A549 (cell line): ENCODE measurements at regions not wholly inside any gene's neighbourhood (a gene's known extent, or its start where the extent isn't known, plus 50 kb on each side); places are given as distances from the start of the nearest gene placed in this dataset.

Experiments
- ATAC-seq, 2 experiments: fragments of 200-7000 bp in 1 of 2; fragments of >200 bp in 1 of 2; cut with Nextera tagmentation in 1 of 2; cut with Tn5 transposase in 1 of 2; 3 replicates each; pipeline versions ENCODE4 v1.8.0 to v1.9.1; 2018 to 2020; ENCODE audit warnings: mild to moderate bottlenecking in 1 of 2, moderate library complexity in 1 of 2
- CTCF ChIA-PET: fragments of 300-600 bp; sonication (Branson Sonifier 250); formaldehyde crosslinking; extraction: SDS; loops from one replicate; lab custom pipeline; 2021; ENCODE audit warnings: antibody characterized with exemption, inconsistent platforms; lab: Yijun Ruan, JAX
- POLR2A ChIA-PET: fragments of 350-600 bp; formaldehyde crosslinking; extraction: SDS; loops from one replicate; lab custom pipeline; 2021; ENCODE audit warnings: antibody characterized with exemption, inconsistent platforms; lab: Yijun Ruan, JAX
- DNase-seq, 2 experiments: peaks; one replicate each; pipeline versions ENCODE4 v3.0.0 to v3.0.0-alpha.2; 2011 to 2016; ENCODE audit warnings: low read depth in 1 of 2, low spot score in 1 of 2
- FAIRE-seq: peaks from 2 replicates; lab custom pipeline; 2011; peaks lifted over from hg19 to GRCh38; lab: Jason Lieb, UNC
- H3K27ac ChIP-seq, 2 experiments: fragments of >200 bp; sonication (Bioruptor Twin); formaldehyde crosslinking; 3 replicates each; pipeline ENCODE4 v1.5.1; 2016 to 2017
- H3K4me1 ChIP-seq: fragments of >200 bp; sonication (Bioruptor Twin); formaldehyde crosslinking; 3 replicates; pipeline ENCODE4 v1.6.1; 2016
- H3K4me2 ChIP-seq: fragments of >200 bp; sonication (Bioruptor Twin); formaldehyde crosslinking; 3 replicates; pipeline ENCODE4 v1.6.1; 2016
- H3K4me3 ChIP-seq: fragments of >200 bp; sonication (Bioruptor Twin); formaldehyde crosslinking; 3 replicates; pipeline ENCODE4 v1.5.1; 2016
- H3K9me3 ChIP-seq: fragments of >200 bp; sonication (Bioruptor Twin); formaldehyde crosslinking; 3 replicates; pipeline ENCODE4 v1.6.1; 2016
- ATOH8 ChIP-seq: fragments of 250-450 bp; sonication (Bioruptor Pico); IDR thresholded peaks from 2 replicates; pipeline ENCODE4 v1.5.0; 2020; ENCODE audit warnings: low read depth, mild to moderate bottlenecking, moderate library complexity
- CBX2 ChIP-seq: fragments of 200-600 bp; sonication (generic); IDR thresholded peaks from 2 replicates; pipeline ENCODE4 v1.6.1; 2016; ENCODE audit warnings: low read depth, mild to moderate bottlenecking, borderline replicate concordance
- CHD2 ChIP-seq: fragments of 150-350 bp; IDR thresholded peaks from 2 replicates; pipeline ENCODE4 v1.6.1; 2014; ENCODE audit warnings: low read length; ENCODE audit not compliant: partially characterized antibody
- EHF ChIP-seq: fragments of 250-450 bp; sonication (Bioruptor Pico); IDR thresholded peaks from 2 replicates; pipeline ENCODE4 v1.5.0; 2020; ENCODE audit warnings: mild to moderate bottlenecking
- ELK1 ChIP-seq: fragments of 150-350 bp; IDR thresholded peaks from 2 replicates; pipeline ENCODE4 v1.6.1; 2014; ENCODE audit warnings: low read depth, mild to moderate bottlenecking, low read length
- FOSB ChIP-seq: fragments of 250-450 bp; sonication (Bioruptor Pico); IDR thresholded peaks from 2 replicates; pipeline ENCODE4 v1.5.0; 2020; ENCODE audit warnings: mild to moderate bottlenecking, moderate library complexity
- GATA3 ChIP-seq: IDR thresholded peaks from 2 replicates; pipeline ENCODE4 v1.6.1; 2012; ENCODE audit warnings: borderline replicate concordance
- HEYL ChIP-seq: fragments of 250-450 bp; sonication (Bioruptor Pico); IDR thresholded peaks from 2 replicates; pipeline ENCODE4 v1.8.0; 2021; ENCODE audit warnings: mild to moderate bottlenecking, moderate library complexity
- HOXA7 ChIP-seq: fragments of 250-450 bp; sonication (Bioruptor Pico); IDR thresholded peaks from 2 replicates; pipeline ENCODE4 v1.5.0; 2020; ENCODE audit warnings: mild to moderate bottlenecking, moderate library complexity
- HOXB5 ChIP-seq: fragments of 250-450 bp; sonication (Bioruptor Pico); IDR thresholded peaks from 2 replicates; pipeline ENCODE4 v1.5.0; 2020; ENCODE audit warnings: mild to moderate bottlenecking, moderate library complexity
- JUN ChIP-seq, 2 experiments: fragments of >200 bp; sonication (Bioruptor Twin); formaldehyde crosslinking; IDR thresholded peaks; 2 replicates in 1 of 2; 3 replicates in 1 of 2; pipeline ENCODE4 v1.6.1; 2016 to 2017
- JUNB ChIP-seq: fragments of >200 bp; sonication (Bioruptor Twin); formaldehyde crosslinking; IDR thresholded peaks from 2 replicates; pipeline ENCODE4 v1.6.1; 2016
- KDM1A ChIP-seq: fragments of 200-600 bp; sonication (generic); IDR thresholded peaks from 2 replicates; pipeline ENCODE4 v1.6.1; 2016; ENCODE audit warnings: low read depth, mild to moderate bottlenecking
- MAFK ChIP-seq: fragments of 450-650 bp; IDR thresholded peaks from 2 replicates; pipeline ENCODE4 v1.6.1; 2014; ENCODE audit not compliant: partially characterized antibody
- MYC ChIP-seq: IDR thresholded peaks from 2 replicates; pipeline ENCODE4 v1.6.1; 2012; ENCODE audit warnings: mild to moderate bottlenecking, inconsistent platforms, low read length, improper control_type of control experiment, borderline replicate concordance
- PBX3 ChIP-seq: IDR thresholded peaks from 2 replicates; pipeline ENCODE4 v1.6.1; 2012
- POLR2A ChIP-seq: IDR thresholded peaks from 2 replicates; pipeline ENCODE4 v1.6.1; 2012; ENCODE audit warnings: mild to moderate bottlenecking, low read length
- RARB ChIP-seq: fragments of 250-450 bp; sonication (Bioruptor Pico); IDR thresholded peaks from 2 replicates; pipeline ENCODE4 v1.8.0; 2021; ENCODE audit warnings: mild to moderate bottlenecking, moderate library complexity
- REST ChIP-seq: fragments of 200-600 bp; sonication (generic); IDR thresholded peaks from 2 replicates; pipeline ENCODE4 v1.6.1; 2016; ENCODE audit warnings: antibody characterized with exemption, mild to moderate bottlenecking, moderate library complexity
- RFX5 ChIP-seq: fragments of 450-650 bp; IDR thresholded peaks from 2 replicates; pipeline ENCODE4 v1.7.1; 2014; ENCODE audit warnings: antibody characterized with exemption, mild to moderate bottlenecking, moderate library complexity
- TFCP2L1 ChIP-seq: fragments of 250-450 bp; sonication (Bioruptor Pico); IDR thresholded peaks from 2 replicates; pipeline ENCODE4 v1.5.0; 2021; ENCODE audit warnings: mild to moderate bottlenecking
- TP53 ChIP-seq: fragments of 250-450 bp; sonication (Bioruptor Pico); IDR thresholded peaks from 2 replicates; pipeline ENCODE4 v1.5.0; 2021; ENCODE audit warnings: mild to moderate bottlenecking, moderate library complexity
- USF2 ChIP-seq: fragments of 450-650 bp; IDR thresholded peaks from 2 replicates; pipeline ENCODE4 v1.6.1; 2014; ENCODE audit warnings: antibody characterized with exemption
- ZFP36 ChIP-seq: fragments of 450-650 bp; IDR thresholded peaks from 2 replicates; pipeline ENCODE4 v1.6.1; 2014; ENCODE audit warnings: borderline replicate concordance; ENCODE audit not compliant: partially characterized antibody
- ZNF302 ChIP-seq: fragments of 250-450 bp; sonication (Bioruptor Pico); IDR thresholded peaks from 2 replicates; pipeline ENCODE4 v1.9.0; 2021; ENCODE audit warnings: inconsistent platforms, mild to moderate bottlenecking, moderate library complexity
- WGBS: methylation state at CpG from one replicate; pipeline ENCODE4 v1.1.6; 2017; ENCODE audit errors: missing lambda C conversion rate; 5-methylcytosine and 5-hydroxymethylcytosine counted together

GRCh38 chr4:59647500-59647899, 1552.6 kb upstream of the ADGRL3 start:
- DNase-seq, result no peak
- no peak overlapping the region for H3K4me3 ChIP-seq
- H3K27ac ChIP-seq, result no peak overlapping the region
- FAIRE-seq, result no peak
- H3K9me3 ChIP-seq, result no peaks in the 10 kb centered on the region
- ATAC-seq, result no peak
- ChIA-PET POLR2A (no interaction called here), CTCF (no interaction called here)
- H3K4me2 ChIP-seq, result no peak overlapping the region
- no peaks in the 10 kb centered on the region for H3K4me1 ChIP-seq
- TF ChIP-seq KDM1A (no peak), HEYL (CRISPR knock-in tag) (no peak), MAFK (peak; percentile 47), GATA3 (no peak), USF2 (no peak)

GRCh38 chr4:59650861-59651260, 1549.3 kb upstream of the ADGRL3 start:
- FAIRE-seq, result no peak
- 34% methylated on average over 3 of the region's 3 CpGs for WGBS
- Histone ChIP-seq H3K4me1 (no peaks in the 10 kb centered on the region), H3K27ac (no peak overlapping the region), H3K4me2 (no peak overlapping the region), H3K4me3 (no peak overlapping the region), H3K9me3 (no peaks in the 10 kb centered on the region)
- POLR2A ChIA-PET, result no interaction called here
- no peak for TF ChIP-seq HOXA7 (CRISPR knock-in tag)
- no peak for TF ChIP-seq EHF (CRISPR knock-in tag)
- no peak for TF ChIP-seq JUN (IDR thresholded peaks at IDR 0.05)
- no peak for TF ChIP-seq REST
- TF ChIP-seq PBX3, result no peak
- no peak for DNase-seq
- no peak for ATAC-seq
- CTCF ChIA-PET, result no interaction called here

- 23% methylated on average over 4 of the region's 4 CpGs for WGBS
- no peak overlapping the region for H3K27ac ChIP-seq
- DNase-seq (no peak), ATAC-seq (no peak), FAIRE-seq (no peak)
- no peak overlapping the region for H3K4me2 ChIP-seq
- H3K4me1 ChIP-seq, result no peaks in the 10 kb centered on the region
- CTCF ChIA-PET, result no interaction called here
- POLR2A ChIA-PET, result no interaction called here
- no peak for TF ChIP-seq MYC
- no peak for TF ChIP-seq JUNB
- no peak for TF ChIP-seq RARB (CRISPR knock-in tag)
- no peak for TF ChIP-seq ZNF302 (CRISPR knock-in tag)
- no peak for TF ChIP-seq TP53
- no peaks in the 10 kb centered on the region for H3K9me3 ChIP-seq
- no peak overlapping the region for H3K4me3 ChIP-seq
These were observed 1544.1 kb upstream of the ADGRL3 start for GRCh38 chr4:59655996-59656395.

- DNase-seq, result no peak
- no peaks in the 10 kb centered on the region for H3K9me3 ChIP-seq
- H3K4me2 ChIP-seq, result no peak overlapping the region
- no peak overlapping the region for H3K4me3 ChIP-seq
- no peak overlapping the region for H3K27ac ChIP-seq
- FAIRE-seq, result no peak
- ChIA-PET CTCF (no interaction called here), POLR2A (no interaction called here)
- no peak for ATAC-seq
- H3K4me1 ChIP-seq, result no peaks in the 10 kb centered on the region
- 54% methylated on average over 1 of the region's 1 CpG for WGBS
- TF ChIP-seq ZFP36 (no peak), POLR2A (no peak), TFCP2L1 (CRISPR knock-in tag) (no peak), CBX2 (no peak), RFX5 (no peak), CHD2 (no peak), HOXB5 (CRISPR knock-in tag) (no peak), HEYL (CRISPR knock-in tag) (no peak), ELK1 (no peak), ATOH8 (no peak), FOSB (CRISPR knock-in tag) (no peak)
These were observed 1535.4 kb upstream of the ADGRL3 start for GRCh38 chr4:59664771-59665170.
